ENCODE measurements at regions not wholly inside any gene's neighbourhood (a gene's known extent, or its start where the extent isn't known, plus 50 kb on each side); places are given as distances from the start of the nearest gene placed in this dataset.

DNA sequence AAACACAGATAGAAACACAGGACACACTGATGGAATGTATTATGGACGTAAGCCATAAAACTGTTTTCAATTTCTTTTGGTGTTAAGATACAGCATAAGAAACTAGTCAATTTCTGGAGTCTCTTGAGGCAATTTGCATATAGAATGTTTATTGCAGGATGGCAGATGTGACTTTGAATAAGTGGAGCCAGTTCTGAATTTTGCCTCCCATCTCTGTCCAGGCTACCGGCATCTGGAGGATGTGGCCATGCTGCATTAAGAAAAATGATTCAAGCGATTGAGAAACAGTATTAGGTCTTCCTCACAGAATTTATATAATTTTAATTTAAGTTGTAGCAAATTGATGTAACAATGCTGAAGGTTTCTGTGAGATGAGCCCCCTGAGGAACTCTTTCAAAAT, 81.5 kb downstream of the CHST2 start:
- Histone ChIP-seq H3K36me3 (ENCODE audit: insufficient read depth, low read length) (no peaks in the 10 kb centered on the region), H3K27ac (ENCODE audit: low read depth, low read length) (no peak overlapping the region), H3K4me1 (ENCODE audit: insufficient read depth, low read length) (no peaks in the 10 kb centered on the region), H3K27me3 (ENCODE audit: insufficient read depth, low read length, poor library complexity, severe bottlenecking) (no peaks in the 10 kb centered on the region), H3K4me3 (ENCODE audit: low read length) (no peak overlapping the region), H3K9me3 (ENCODE audit: low read length) (no peaks in the 10 kb centered on the region)
- H3K27me3 Mint-ChIP-seq = peaks cover 0 to 3% of the 10 kb centered on the region in 2 donors
- H3K27ac Mint-ChIP-seq = no peak overlapping the region
- no peak for DNase-seq
- no peak overlapping the region for H3K4me3 Mint-ChIP-seq
- ChIA-PET CTCF (no interaction called here), POLR2A (no interaction called here)
- peaks cover 0 to 3% (median 0%) of the 10 kb centered on the region in 5 donors for H3K9me3 Mint-ChIP-seq
- H3K36me3 Mint-ChIP-seq = peaks cover 0 to 4% (median 0%) of the 10 kb centered on the region in 3 donors
- H3K4me1 Mint-ChIP-seq = no peaks in the 10 kb centered on the region

- H3K27me3 ChIP-seq (ENCODE audit: insufficient read depth, low read length, poor library complexity, severe bottlenecking) = no peaks in the 10 kb centered on the region
- H3K27ac Mint-ChIP-seq = no peak overlapping the region
These were observed 82.5 kb downstream of the CHST2 start for GRCh38 chr3:143201870-143202752.

GRCh38 chr3:143203142-143203541, 83.6 kb downstream of the CHST2 start:
- Histone ChIP-seq H3K27ac (ENCODE audit: low read depth, low read length) (no peak overlapping the region), H3K4me3 (ENCODE audit: low read length) (no peak overlapping the region), H3K9me3 (ENCODE audit: low read length) (no peaks in the 10 kb centered on the region), H3K27me3 (ENCODE audit: insufficient read depth, low read length, poor library complexity, severe bottlenecking) (no peaks in the 10 kb centered on the region), H3K4me1 (ENCODE audit: insufficient read depth, low read length) (no peaks in the 10 kb centered on the region), H3K36me3 (ENCODE audit: insufficient read depth, low read length) (no peaks in the 10 kb centered on the region)
- DNase-seq = no peak
- POLR2A ChIA-PET = no interaction called here
- Mint-ChIP-seq H3K4me3 (no peak overlapping the region), H3K36me3 (peaks cover 0 to 4% (median 0%) of the 10 kb centered on the region in 3 donors), H3K4me1 (no peaks in the 10 kb centered on the region), H3K9me3 (peaks cover 0 to 3% (median 0%) of the 10 kb centered on the region in 5 donors), H3K27ac (peak overlapping the region in 1 of 8 donors; percentile 8), H3K27me3 (peaks cover 0 to 3% of the 10 kb centered on the region in 2 donors)
- CTCF ChIA-PET = no interaction called here

More at GRCh38 chr3:143201870-143202752, 82.5 kb downstream of the CHST2 start:
- DNase-seq = no peak
- H3K4me3 ChIP-seq (ENCODE audit: low read length) = no peak overlapping the region
- Mint-ChIP-seq H3K27me3 (peaks cover 0 to 3% of the 10 kb centered on the region in 2 donors), H3K4me1 (no peaks in the 10 kb centered on the region), H3K4me3 (no peak overlapping the region), H3K36me3 (peaks cover 0 to 4% (median 0%) of the 10 kb centered on the region in 3 donors), H3K9me3 (peaks cover 0 to 3% (median 0%) of the 10 kb centered on the region in 5 donors)
- no peaks in the 10 kb centered on the region for H3K9me3 ChIP-seq (ENCODE audit: low read length)
- H3K27ac ChIP-seq (ENCODE audit: low read depth, low read length) = no peak overlapping the region
- POLR2A ChIA-PET = no interaction called here
- no peaks in the 10 kb centered on the region for H3K36me3 ChIP-seq (ENCODE audit: insufficient read depth, low read length)
- H3K4me1 ChIP-seq (ENCODE audit: insufficient read depth, low read length) = no peaks in the 10 kb centered on the region
- CTCF ChIA-PET = no interaction called here

DNA sequence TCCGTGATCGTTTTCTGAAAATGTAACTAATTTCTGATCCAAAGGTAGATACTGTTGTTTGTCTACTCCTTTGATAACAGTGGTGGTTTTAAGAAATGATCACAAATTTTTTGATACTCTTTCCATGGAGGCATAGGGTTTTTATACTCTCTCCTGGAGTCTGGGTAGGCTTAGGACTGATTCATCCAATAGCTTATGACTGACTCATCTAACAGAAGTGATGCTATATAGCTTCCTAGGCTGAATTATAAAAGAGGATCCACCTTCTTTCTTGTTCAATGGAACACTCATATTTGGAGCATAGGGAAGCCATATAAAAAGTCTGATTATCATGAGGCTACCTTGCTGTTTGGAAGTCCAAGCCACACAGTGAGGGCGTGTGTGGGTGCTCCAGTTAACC, 84.3 kb downstream of the CHST2 start:
- no peak for DNase-seq
- Mint-ChIP-seq H3K36me3 (peaks cover 0 to 4% (median 0%) of the 10 kb centered on the region in 3 donors), H3K4me3 (no peak overlapping the region), H3K27me3 (peaks cover 0 to 3% of the 10 kb centered on the region in 2 donors), H3K27ac (no peak overlapping the region), H3K9me3 (peaks cover 0 to 3% (median 0%) of the 10 kb centered on the region in 5 donors), H3K4me1 (no peaks in the 10 kb centered on the region)
- no peak overlapping the region for H3K27ac ChIP-seq (ENCODE audit: low read depth, low read length)
- no peaks in the 10 kb centered on the region for H3K9me3 ChIP-seq (ENCODE audit: low read length)
- no peaks in the 10 kb centered on the region for H3K27me3 ChIP-seq (ENCODE audit: insufficient read depth, low read length, poor library complexity, severe bottlenecking)
- H3K4me1 ChIP-seq (ENCODE audit: insufficient read depth, low read length) = no peaks in the 10 kb centered on the region
- ChIA-PET CTCF (no interaction called here), POLR2A (no interaction called here)
- H3K36me3 ChIP-seq (ENCODE audit: insufficient read depth, low read length) = no peaks in the 10 kb centered on the region
- H3K4me3 ChIP-seq (ENCODE audit: low read length) = no peak overlapping the region

DNA sequence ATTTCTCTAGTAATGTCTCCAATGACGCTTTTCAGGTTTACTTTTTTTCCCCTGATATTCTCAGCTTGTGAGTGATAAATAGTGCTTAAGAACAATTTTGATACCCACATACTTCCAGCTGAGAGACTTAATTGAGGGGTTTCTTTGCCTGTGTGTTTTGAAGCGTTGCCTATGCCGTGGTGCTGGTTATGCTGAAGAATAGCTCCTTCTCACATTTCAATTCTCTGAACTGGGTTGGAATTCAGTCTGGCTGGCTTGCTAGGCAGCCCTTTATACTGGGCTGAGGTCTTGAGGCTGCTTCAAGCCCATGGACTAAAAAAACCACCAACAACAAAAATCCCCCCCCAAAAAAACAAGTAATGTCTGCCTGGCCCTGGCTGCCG, 87.4 kb downstream of the CHST2 start:
- H3K27ac ChIP-seq (ENCODE audit: low read depth, low read length) = no peak overlapping the region
- CTCF ChIA-PET = no interaction called here
- no peaks in the 10 kb centered on the region for H3K36me3 ChIP-seq (ENCODE audit: insufficient read depth, low read length)

GRCh38 chr3:143207338-143207961, 87.9 kb downstream of the CHST2 start:
- no peak overlapping the region for H3K4me3 Mint-ChIP-seq
- peaks cover 3 to 7% of the 10 kb centered on the region in 2 donors for H3K27me3 Mint-ChIP-seq
- Histone ChIP-seq H3K27me3 (ENCODE audit: insufficient read depth, low read length, poor library complexity, severe bottlenecking) (no peaks in the 10 kb centered on the region), H3K36me3 (ENCODE audit: insufficient read depth, low read length) (no peaks in the 10 kb centered on the region), H3K9me3 (ENCODE audit: low read length) (no peaks in the 10 kb centered on the region), H3K4me1 (ENCODE audit: insufficient read depth, low read length) (no peaks in the 10 kb centered on the region), H3K4me3 (ENCODE audit: low read length) (no peak overlapping the region), H3K27ac (ENCODE audit: low read depth, low read length) (no peak overlapping the region)
- DNase-seq = no peak
- H3K4me1 Mint-ChIP-seq = no peaks in the 10 kb centered on the region
- CTCF ChIA-PET = no interaction called here
- peaks cover 0 to 4% (median 0%) of the 10 kb centered on the region in 3 donors for H3K36me3 Mint-ChIP-seq
- peaks cover 0 to 3% (median 0%) of the 10 kb centered on the region in 5 donors for H3K9me3 Mint-ChIP-seq
- POLR2A ChIA-PET = no interaction called here
- H3K27ac Mint-ChIP-seq = no peak overlapping the region

More for the DNA sequence above, 87.4 kb downstream of the CHST2 start:
- Mint-ChIP-seq H3K27me3 (peaks cover 3 to 4% of the 10 kb centered on the region in 2 donors), H3K36me3 (peaks cover 0 to 4% (median 0%) of the 10 kb centered on the region in 3 donors), H3K27ac (no peak overlapping the region), H3K4me1 (no peaks in the 10 kb centered on the region), H3K9me3 (peaks cover 0 to 3% (median 0%) of the 10 kb centered on the region in 5 donors), H3K4me3 (no peak overlapping the region)
- no peak overlapping the region for H3K4me3 ChIP-seq (ENCODE audit: low read length)
- no peaks in the 10 kb centered on the region for H3K27me3 ChIP-seq (ENCODE audit: insufficient read depth, low read length, poor library complexity, severe bottlenecking)
- POLR2A ChIA-PET = no interaction called here
- no peak for DNase-seq
- no peaks in the 10 kb centered on the region for H3K4me1 ChIP-seq (ENCODE audit: insufficient read depth, low read length)
- no peaks in the 10 kb centered on the region for H3K9me3 ChIP-seq (ENCODE audit: low read length)

DNA sequence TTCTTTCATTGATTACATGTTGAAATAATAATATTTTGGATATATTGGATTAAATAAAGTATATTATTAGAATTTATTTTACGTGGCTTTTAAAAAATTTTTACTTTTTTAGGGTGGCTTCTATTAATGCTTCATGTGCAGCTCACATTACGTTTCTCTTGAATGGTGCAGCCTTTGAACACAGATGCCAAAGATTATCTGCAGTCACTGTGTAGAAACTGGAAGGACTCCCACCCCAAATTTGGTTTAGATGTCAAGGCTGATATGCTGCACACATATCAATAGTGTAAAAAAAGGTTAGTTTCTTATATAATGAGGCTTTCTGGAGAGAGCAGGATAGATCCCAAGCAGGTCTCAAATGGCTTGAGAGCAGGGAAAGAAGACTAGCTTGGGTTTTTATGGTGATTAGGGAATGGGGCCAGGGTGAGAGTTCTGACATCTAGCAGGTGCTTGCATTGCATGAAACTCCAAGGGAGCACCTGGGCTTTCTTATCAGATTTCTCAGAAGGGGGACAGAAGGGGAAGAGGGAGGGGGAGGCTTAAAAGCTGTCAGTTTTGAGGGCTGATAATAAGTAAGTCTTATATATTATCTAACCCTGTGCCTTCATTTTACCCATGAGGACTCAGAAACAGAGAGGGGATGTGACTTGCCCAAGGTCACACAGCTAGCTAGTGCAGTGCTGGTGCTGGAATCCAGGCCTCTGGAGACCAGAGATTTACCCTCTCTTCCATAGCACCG, 89.6 kb downstream of the CHST2 start:
- Histone ChIP-seq H3K27ac (ENCODE audit: low read depth, low read length) (no peak overlapping the region), H3K36me3 (ENCODE audit: insufficient read depth, low read length) (no peaks in the 10 kb centered on the region), H3K27me3 (ENCODE audit: insufficient read depth, low read length, poor library complexity, severe bottlenecking) (no peaks in the 10 kb centered on the region), H3K9me3 (ENCODE audit: low read length) (no peaks in the 10 kb centered on the region), H3K4me1 (ENCODE audit: insufficient read depth, low read length) (no peaks in the 10 kb centered on the region), H3K4me3 (ENCODE audit: low read length) (no peak overlapping the region)
- H3K4me3 Mint-ChIP-seq = no peak overlapping the region
- H3K36me3 Mint-ChIP-seq = peaks cover 0 to 7% (median 0%) of the 10 kb centered on the region in 3 donors
- peak overlapping the region in 2 of 8 donors; percentile 25 to 47 for H3K27ac Mint-ChIP-seq
- POLR2A ChIA-PET = no interaction called here
- CTCF ChIA-PET = no interaction called here
- H3K27me3 Mint-ChIP-seq = peaks cover 0 to 7% of the 10 kb centered on the region in 2 donors
- peaks cover 0 to 3% (median 0%) of the 10 kb centered on the region in 5 donors for H3K9me3 Mint-ChIP-seq
- no peaks in the 10 kb centered on the region for H3K4me1 Mint-ChIP-seq
- DNase-seq = no peak

DNA sequence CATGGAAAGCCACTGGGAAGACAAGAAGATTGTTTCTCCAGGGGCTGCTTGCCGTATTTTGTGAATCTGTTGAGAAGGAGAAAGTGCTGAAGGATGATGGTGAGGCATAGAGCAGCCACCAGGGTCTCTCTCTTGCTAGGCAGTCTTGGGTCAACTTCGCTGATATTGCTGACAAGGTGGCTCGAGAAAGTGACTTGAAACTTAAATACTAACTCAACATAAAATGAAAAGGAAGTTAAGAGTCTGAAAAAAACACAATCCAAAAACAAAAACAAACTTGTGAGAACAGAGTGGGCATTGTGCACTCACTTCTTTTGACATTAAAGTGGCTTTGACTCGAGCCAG, 90.1 kb downstream of the CHST2 start:
- H3K4me1 ChIP-seq (ENCODE audit: insufficient read depth, low read length) = no peaks in the 10 kb centered on the region
- H3K36me3 ChIP-seq (ENCODE audit: insufficient read depth, low read length) = no peaks in the 10 kb centered on the region
- H3K27me3 ChIP-seq (ENCODE audit: insufficient read depth, low read length, poor library complexity, severe bottlenecking) = no peaks in the 10 kb centered on the region
- Mint-ChIP-seq H3K27me3 (peaks cover 0 to 7% of the 10 kb centered on the region in 2 donors), H3K9me3 (peaks cover 0 to 3% (median 0%) of the 10 kb centered on the region in 5 donors), H3K4me3 (no peak overlapping the region), H3K27ac (no peak overlapping the region), H3K4me1 (no peaks in the 10 kb centered on the region), H3K36me3 (peaks cover 0 to 9% (median 0%) of the 10 kb centered on the region in 3 donors)
- ChIA-PET CTCF (no interaction called here), POLR2A (no interaction called here)
- DNase-seq = no peak
- no peaks in the 10 kb centered on the region for H3K9me3 ChIP-seq (ENCODE audit: low read length)
- H3K4me3 ChIP-seq (ENCODE audit: low read length) = no peak overlapping the region
- H3K27ac ChIP-seq (ENCODE audit: low read depth, low read length) = no peak overlapping the region
